GM19035 (cell line): ENCODE measurements at regions not wholly inside any gene's neighbourhood (a gene's known extent, or its start where the extent isn't known, plus 50 kb on each side); places are given as distances from the start of the nearest gene placed in this dataset.

Experiments used
- ATAC-seq: cut with Tn5 transposase; IDR thresholded peaks from one replicate; pipeline ENCODE4 v1.9.1; 2021; ENCODE audit not compliant: unreplicated experiment

GRCh38 chr9:90420768-90421513, 221.7 kb downstream of the DIRAS2 start:
- no peak for ATAC-seq

GRCh38 chr9:90421786-90422185, 220.8 kb downstream of the DIRAS2 start:
- ATAC-seq, result no peak

GRCh38 chr9:90423661-90424193, 218.9 kb downstream of the DIRAS2 start:
- ATAC-seq, result no peak

- ATAC-seq, result no peak
Observed at GRCh38 chr9:90428517-90428916, 214.1 kb downstream of the DIRAS2 start.

GRCh38 chr9:90432951-90433350, 209.7 kb downstream of the DIRAS2 start:
- ATAC-seq, result no peak

GRCh38 chr9:90433398-90433941, 209.2 kb downstream of the DIRAS2 start:
- ATAC-seq, result no peak

- no peak for ATAC-seq
Observed at GRCh38 chr9:90441814-90442213, 200.8 kb downstream of the DIRAS2 start.

- ATAC-seq, result no peak
Observed at GRCh38 chr9:90442723-90443122, 199.9 kb downstream of the DIRAS2 start.

- ATAC-seq, result no peak
Observed at GRCh38 chr9:90444609-90445204, 197.9 kb downstream of the DIRAS2 start.

- no peak for ATAC-seq
Observed at GRCh38 chr9:90445391-90445790, 197.2 kb downstream of the DIRAS2 start.

- ATAC-seq, result no peak
Observed at GRCh38 chr9:90446200-90446948, 196.2 kb downstream of the DIRAS2 start.

GRCh38 chr9:90447773-90448172, 194.9 kb downstream of the DIRAS2 start:
- ATAC-seq, result no peak

- ATAC-seq, result no peak
Observed at GRCh38 chr9:90449213-90449925, 193.3 kb downstream of the DIRAS2 start.

- no peak for ATAC-seq
Observed at GRCh38 chr9:90451804-90452203, 190.8 kb downstream of the DIRAS2 start.

- ATAC-seq, result no peak
Observed at GRCh38 chr9:90455316-90455715, 187.3 kb downstream of the DIRAS2 start.

- no peak for ATAC-seq
Observed at GRCh38 chr9:90457386-90458190, 185.0 kb downstream of the DIRAS2 start.

GRCh38 chr9:90458485-90458884, 184.1 kb downstream of the DIRAS2 start:
- no peak for ATAC-seq

GRCh38 chr9:90459321-90459720, 183.3 kb downstream of the DIRAS2 start:
- ATAC-seq, result peak; percentile 64

GRCh38 chr9:90460220-90460619, 182.4 kb downstream of the DIRAS2 start:
- ATAC-seq, result no peak

GRCh38 chr9:90464978-90465377, 177.6 kb downstream of the DIRAS2 start:
- no peak for ATAC-seq
